ENCODE measurements at regions not wholly inside any gene's neighbourhood (a gene's known extent, or its start where the extent isn't known, plus 50 kb on each side); places are given as distances from the start of the nearest gene placed in this dataset.

- Mint-ChIP-seq H3K9me3 (no peaks in the 10 kb centered on the region), H3K4me3 (no peak overlapping the region), H3K4me1 (ENCODE audit: low read depth) (no peaks in the 10 kb centered on the region), H3K36me3 (ENCODE audit: low read depth) (no peaks in the 10 kb centered on the region), H3K27me3 (peaks cover 8% of the 10 kb centered on the region), H3K27ac (no peak overlapping the region)
These were observed 181.9 kb downstream of the RBFOX3 start for GRCh38 chr17:79428988-79429387.

DNA sequence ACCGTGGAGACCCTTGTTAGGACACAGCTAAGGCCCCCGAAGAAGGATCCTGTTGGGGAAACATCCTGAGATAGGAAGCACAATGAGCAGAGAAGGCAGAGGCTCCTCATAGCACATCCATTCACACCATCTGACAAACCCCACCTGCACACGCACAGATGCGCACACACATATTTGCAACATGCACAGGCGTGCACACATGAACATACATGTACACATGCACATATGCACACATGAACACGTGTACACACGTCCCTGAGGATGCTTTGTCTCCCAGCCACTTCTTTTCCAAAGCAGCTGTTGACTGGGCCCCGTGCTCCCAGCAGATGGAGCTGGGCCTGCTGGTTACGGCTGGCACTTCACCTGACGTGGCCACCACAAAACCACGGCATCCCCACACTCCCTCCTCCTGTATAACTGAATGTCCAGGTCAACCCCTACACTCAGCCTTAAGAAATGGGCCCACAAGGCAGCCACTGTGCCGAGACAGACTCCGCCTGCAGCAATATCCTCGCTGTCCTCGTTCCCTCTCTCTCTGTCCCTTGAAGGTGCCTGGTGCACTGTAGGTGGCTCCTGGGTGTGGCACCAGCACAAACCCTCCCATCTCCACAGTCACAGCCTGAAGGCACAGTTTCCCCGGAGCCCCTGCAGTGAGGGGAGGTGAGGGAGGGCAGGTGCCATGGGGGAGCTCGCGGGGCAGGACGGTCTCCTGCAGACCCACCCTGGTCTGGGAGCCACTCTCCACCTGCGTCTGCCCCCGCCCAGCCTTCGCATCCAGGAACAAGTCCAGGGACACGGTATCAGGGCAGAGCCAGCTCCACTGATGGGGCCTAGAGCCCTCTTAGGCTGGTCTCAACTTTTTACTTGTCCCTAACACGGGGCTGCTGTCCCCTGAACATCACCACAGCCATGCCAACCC, 183.0 kb downstream of the RBFOX3 start:
- Mint-ChIP-seq H3K4me3 (no peak overlapping the region), H3K36me3 (ENCODE audit: low read depth) (no peaks in the 10 kb centered on the region), H3K27me3 (peaks cover 5% of the 10 kb centered on the region), H3K27ac (no peak overlapping the region), H3K9me3 (no peaks in the 10 kb centered on the region), H3K4me1 (ENCODE audit: low read depth) (no peaks in the 10 kb centered on the region)

DNA sequence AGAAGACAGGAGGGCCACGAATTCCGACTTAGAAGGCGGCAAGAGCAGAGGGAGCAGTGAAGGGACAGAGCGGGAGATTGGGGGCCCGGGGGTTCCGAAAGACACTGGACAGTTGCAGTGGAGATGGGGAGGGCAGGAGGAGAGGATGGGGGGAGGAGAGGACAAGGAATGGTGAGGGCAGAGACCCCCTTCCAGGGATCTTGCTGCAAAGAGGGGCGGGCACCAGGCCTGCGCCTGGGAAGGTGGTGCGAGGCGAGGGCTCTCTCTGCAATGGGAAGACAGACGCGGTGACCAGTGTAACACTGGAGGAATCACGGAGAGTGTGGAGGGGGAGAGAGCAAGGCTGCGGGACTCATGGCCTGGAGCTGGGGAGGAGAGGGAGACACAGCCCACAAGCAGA, 185.2 kb downstream of the RBFOX3 start:
- H3K4me1 Mint-ChIP-seq (ENCODE audit: low read depth), result no peaks in the 10 kb centered on the region
- H3K4me3 Mint-ChIP-seq, result no peak overlapping the region
- H3K27ac Mint-ChIP-seq, result no peak overlapping the region
- no peaks in the 10 kb centered on the region for H3K9me3 Mint-ChIP-seq
- no peaks in the 10 kb centered on the region for H3K27me3 Mint-ChIP-seq
- no peaks in the 10 kb centered on the region for H3K36me3 Mint-ChIP-seq (ENCODE audit: low read depth)

DNA sequence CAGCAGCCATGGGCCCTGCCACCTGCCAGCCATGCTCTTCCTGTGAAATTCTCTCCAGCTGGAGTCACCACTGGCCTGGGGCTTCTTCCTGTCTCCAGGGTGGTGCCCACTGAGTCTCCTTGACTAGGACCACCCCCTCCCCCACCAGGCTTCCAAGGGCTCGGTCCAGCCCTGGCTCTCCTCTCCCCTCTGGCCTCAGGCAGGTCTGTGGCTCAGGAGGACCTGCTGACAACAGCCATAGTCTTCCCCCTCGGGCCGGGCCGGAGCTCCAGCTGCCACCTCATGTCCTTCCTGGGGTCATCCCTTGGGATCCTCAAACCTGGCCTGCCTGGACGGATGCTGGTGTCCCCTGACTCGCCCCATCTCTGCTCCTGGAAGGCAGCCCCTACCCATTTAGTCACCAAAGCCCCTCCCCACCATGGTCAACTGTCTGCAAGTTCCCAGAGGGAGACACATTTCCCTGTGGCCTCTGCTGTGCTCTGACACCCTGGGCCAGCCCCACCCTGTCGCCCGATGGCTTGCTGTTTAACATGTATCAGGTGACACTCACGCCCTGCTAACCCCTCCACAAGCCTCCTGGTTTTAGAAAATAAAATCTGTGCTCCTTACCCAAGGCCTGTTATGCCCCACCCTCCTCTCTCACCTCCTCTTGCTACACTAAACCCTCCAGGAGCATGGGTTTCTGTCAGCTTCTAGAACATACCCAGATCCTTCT, 186.2 kb downstream of the RBFOX3 start:
- no peaks in the 10 kb centered on the region for H3K36me3 Mint-ChIP-seq (ENCODE audit: low read depth)
- no peaks in the 10 kb centered on the region for H3K27me3 Mint-ChIP-seq
- H3K4me3 Mint-ChIP-seq, result no peak overlapping the region
- H3K27ac Mint-ChIP-seq, result peak overlapping the region; percentile 36
- H3K9me3 Mint-ChIP-seq, result no peaks in the 10 kb centered on the region
- peaks cover 3% of the 10 kb centered on the region for H3K4me1 Mint-ChIP-seq (ENCODE audit: low read depth)

DNA sequence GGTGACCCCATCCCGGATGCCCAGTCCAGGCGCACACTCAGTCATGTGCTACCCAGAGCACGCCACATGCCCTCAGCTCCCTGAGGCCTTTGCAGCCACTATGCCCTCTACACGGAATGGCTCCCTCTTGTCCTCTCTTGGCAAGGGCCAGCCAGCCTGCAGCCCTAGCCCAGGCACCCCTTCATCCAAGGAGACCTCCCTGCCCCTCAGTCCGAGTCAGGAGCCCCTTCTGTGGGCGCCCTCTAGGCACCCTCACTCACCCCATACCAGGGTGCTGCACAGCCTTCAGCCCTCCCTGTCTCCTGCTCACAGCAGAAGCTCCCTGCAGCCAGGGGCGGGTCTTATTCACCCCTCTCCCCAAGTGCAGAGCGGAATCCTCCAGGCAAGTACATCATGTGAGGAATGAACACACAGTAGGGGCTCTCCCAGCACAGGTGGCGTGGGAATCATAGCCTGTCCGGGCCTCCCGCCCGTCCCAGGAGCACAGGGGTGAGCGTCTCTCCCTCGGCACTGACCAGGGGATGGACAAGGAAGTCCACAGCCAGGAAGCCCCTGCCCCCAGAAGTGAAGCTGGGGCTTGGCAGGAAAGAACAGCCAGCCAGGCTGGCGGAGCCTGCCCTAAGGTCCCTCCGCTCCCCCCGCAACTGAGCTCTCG, 186.9 kb downstream of the RBFOX3 start:
- Mint-ChIP-seq H3K27me3 (no peaks in the 10 kb centered on the region), H3K4me1 (ENCODE audit: low read depth) (peaks cover 3% of the 10 kb centered on the region), H3K9me3 (no peaks in the 10 kb centered on the region), H3K36me3 (ENCODE audit: low read depth) (no peaks in the 10 kb centered on the region), H3K4me3 (no peak overlapping the region), H3K27ac (no peak overlapping the region)

DNA sequence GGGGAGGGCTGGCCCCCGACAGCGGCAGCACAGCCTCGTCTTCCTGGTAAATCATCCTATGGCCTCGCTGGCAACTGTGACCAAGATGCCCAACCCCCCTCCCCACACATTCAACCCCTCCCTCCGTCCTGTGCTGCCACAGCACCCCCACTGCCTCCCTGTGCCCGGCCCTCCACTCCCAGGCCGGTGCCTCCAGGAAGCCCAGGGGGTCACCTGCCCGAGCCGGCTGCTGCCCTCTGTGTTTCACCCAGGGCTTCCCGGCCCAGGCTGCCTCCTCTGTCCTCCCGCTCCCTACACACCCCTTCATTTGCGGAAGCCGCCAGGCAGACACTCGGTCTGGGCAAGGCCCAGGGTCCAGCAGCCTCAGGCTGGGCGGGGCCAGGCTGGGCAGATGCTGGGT, 188.6 kb downstream of the RBFOX3 start:
- Mint-ChIP-seq H3K4me1 (ENCODE audit: low read depth) (peaks cover 3% of the 10 kb centered on the region), H3K36me3 (ENCODE audit: low read depth) (no peaks in the 10 kb centered on the region), H3K27ac (no peak overlapping the region), H3K4me3 (no peak overlapping the region), H3K27me3 (no peaks in the 10 kb centered on the region), H3K9me3 (no peaks in the 10 kb centered on the region)

DNA sequence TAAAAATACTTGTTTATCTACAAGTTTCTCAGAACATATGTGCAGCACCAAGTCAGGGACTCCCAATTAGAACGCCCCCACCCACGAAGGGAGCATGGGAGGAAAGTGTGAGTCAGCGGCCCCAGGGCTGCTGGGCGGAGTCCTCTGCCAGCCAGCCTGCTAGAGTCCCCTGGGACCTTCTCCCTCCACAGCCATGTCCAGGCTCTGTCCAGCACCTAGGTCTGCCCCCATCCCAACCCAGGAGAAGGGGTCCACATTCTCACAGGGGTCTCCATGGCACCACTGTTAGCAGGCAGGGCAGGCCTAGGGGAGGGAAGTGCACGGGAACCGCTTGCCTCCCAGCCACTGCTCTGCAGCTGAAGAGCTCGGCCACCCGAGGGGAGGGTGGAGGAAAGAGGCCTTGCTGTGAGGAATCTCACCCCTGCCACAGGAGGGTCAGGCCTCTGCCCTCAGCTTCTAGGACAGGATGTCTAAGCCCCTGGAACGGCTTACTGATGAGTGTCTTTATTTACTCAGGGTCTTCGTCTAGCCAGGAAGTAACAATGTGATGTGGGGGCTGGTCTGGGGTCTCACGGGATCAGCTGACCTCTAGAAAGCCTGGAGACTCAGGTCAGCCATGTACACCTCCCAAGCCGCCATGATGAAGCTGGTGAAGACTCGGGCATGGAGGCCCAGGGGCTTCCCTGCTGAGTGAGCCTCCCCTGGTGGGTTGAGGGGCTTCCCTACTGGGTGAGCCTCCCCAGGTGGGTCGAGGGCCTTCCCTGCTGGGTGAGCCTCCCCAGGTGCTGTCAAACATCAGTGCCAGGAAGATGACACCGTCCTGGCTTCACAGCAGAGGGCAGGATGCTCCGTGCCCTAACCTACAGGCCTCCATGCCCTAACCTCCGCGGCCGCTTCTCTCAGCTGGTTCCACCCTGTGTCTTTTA, 190.3 kb downstream of the RBFOX3 start:
- Mint-ChIP-seq H3K27ac (no peak overlapping the region), H3K36me3 (ENCODE audit: low read depth) (no peaks in the 10 kb centered on the region), H3K27me3 (no peaks in the 10 kb centered on the region), H3K4me3 (no peak overlapping the region), H3K9me3 (no peaks in the 10 kb centered on the region), H3K4me1 (ENCODE audit: low read depth) (peaks cover 3% of the 10 kb centered on the region)

DNA sequence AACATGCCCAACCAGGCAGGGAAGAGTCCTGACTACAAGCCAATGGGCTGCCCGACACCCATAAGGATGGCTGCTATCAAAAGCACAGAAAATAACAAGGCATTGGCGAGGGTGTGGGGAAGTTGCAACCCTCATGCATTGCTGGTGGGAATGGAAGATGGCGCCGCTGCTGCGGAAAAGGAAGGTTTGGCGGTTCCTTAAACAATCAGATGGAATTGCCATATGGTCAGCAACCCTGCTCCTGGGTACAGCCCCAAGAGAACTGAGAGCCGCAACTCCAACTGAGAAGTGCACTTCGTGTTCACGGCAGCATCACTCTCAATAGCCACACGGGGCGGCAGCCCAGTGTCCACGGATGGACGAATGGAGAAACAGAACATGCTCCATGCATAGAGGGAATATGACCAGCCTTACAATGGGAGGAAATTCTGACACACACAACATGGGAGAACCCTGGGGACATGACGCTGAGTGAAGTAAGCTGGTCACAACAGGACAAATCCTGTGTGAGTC, 193.3 kb downstream of the RBFOX3 start:
- Mint-ChIP-seq H3K4me3 (no peak overlapping the region), H3K27me3 (no peaks in the 10 kb centered on the region), H3K4me1 (ENCODE audit: low read depth) (peaks cover 3% of the 10 kb centered on the region), H3K36me3 (ENCODE audit: low read depth) (no peaks in the 10 kb centered on the region), H3K27ac (no peak overlapping the region), H3K9me3 (no peaks in the 10 kb centered on the region)

DNA sequence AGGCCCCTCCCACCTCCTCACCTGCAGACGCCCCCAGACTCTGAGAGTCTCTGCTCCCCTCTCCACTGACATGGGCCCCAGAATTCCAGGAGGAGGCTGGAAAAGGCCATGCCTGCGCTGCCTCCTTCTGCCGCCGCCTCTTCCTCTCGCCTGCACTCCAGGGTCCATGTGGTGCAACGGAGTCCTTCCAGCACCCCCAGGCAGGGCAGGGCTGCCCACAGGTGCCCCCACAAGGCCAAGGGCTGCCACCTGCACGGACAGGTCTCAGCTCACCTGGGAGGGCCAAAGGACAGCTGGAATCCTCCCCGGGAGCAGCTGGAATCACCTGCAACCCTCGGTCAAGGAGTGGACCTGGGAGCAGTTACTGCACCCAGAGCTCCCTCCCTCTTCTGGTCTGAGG, 194.9 kb downstream of the RBFOX3 start:
- peaks cover 3% of the 10 kb centered on the region for H3K4me1 Mint-ChIP-seq (ENCODE audit: low read depth)
- H3K36me3 Mint-ChIP-seq (ENCODE audit: low read depth), result no peaks in the 10 kb centered on the region
- no peak overlapping the region for H3K27ac Mint-ChIP-seq
- no peaks in the 10 kb centered on the region for H3K9me3 Mint-ChIP-seq
- no peaks in the 10 kb centered on the region for H3K27me3 Mint-ChIP-seq
- no peak overlapping the region for H3K4me3 Mint-ChIP-seq

- Mint-ChIP-seq H3K4me3 (no peak overlapping the region), H3K36me3 (ENCODE audit: low read depth) (no peaks in the 10 kb centered on the region), H3K27me3 (no peaks in the 10 kb centered on the region), H3K9me3 (no peaks in the 10 kb centered on the region), H3K4me1 (ENCODE audit: low read depth) (peaks cover 3% of the 10 kb centered on the region), H3K27ac (no peak overlapping the region)
These were observed 195.5 kb downstream of the RBFOX3 start for GRCh38 chr17:79415365-79415764.

DNA sequence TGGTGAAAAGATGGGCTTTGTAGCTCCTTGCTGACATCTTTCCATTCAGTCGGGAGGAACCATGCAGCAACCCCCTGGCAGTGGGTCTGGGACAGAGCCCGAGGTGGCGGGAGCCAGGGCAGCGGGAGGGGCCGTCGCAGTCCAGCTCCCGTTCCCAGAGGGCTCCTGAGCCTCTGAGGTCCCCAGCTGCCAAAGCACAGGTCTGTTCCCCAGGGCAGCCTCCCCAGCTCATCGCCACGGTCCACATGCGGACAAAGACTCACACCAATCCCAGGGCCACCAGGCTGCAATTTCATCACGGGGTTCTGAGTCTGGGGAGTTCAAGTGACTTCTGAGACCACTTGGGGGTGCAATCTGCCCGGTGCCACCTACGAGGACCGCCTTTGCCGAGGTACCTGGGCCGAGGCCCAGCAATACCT, 196.0 kb downstream of the RBFOX3 start:
- no peak overlapping the region for H3K4me3 Mint-ChIP-seq
- H3K27me3 Mint-ChIP-seq, result no peaks in the 10 kb centered on the region
- no peak overlapping the region for H3K27ac Mint-ChIP-seq
- H3K4me1 Mint-ChIP-seq (ENCODE audit: low read depth), result no peaks in the 10 kb centered on the region
- no peaks in the 10 kb centered on the region for H3K9me3 Mint-ChIP-seq
- no peaks in the 10 kb centered on the region for H3K36me3 Mint-ChIP-seq (ENCODE audit: low read depth)

- H3K27me3 Mint-ChIP-seq, result peaks cover 2% of the 10 kb centered on the region
- no peak overlapping the region for H3K4me3 Mint-ChIP-seq
- no peaks in the 10 kb centered on the region for H3K4me1 Mint-ChIP-seq (ENCODE audit: low read depth)
- no peaks in the 10 kb centered on the region for H3K9me3 Mint-ChIP-seq
- no peak overlapping the region for H3K27ac Mint-ChIP-seq
- H3K36me3 Mint-ChIP-seq (ENCODE audit: low read depth), result no peaks in the 10 kb centered on the region
These were observed 196.6 kb downstream of the RBFOX3 start for GRCh38 chr17:79414063-79414792.

GRCh38 chr17:79413611-79414010, 197.2 kb downstream of the RBFOX3 start:
- no peak overlapping the region for H3K27ac Mint-ChIP-seq
- no peaks in the 10 kb centered on the region for H3K4me1 Mint-ChIP-seq (ENCODE audit: low read depth)

More at GRCh38 chr17:79413611-79414010, 197.2 kb downstream of the RBFOX3 start:
- peaks cover 8% of the 10 kb centered on the region for H3K27me3 Mint-ChIP-seq
- H3K4me3 Mint-ChIP-seq, result no peak overlapping the region
- H3K36me3 Mint-ChIP-seq (ENCODE audit: low read depth), result no peaks in the 10 kb centered on the region
- H3K9me3 Mint-ChIP-seq, result no peaks in the 10 kb centered on the region
